ENCODE measurements at regions not wholly inside any gene's neighbourhood (a gene's known extent, or its start where the extent isn't known, plus 50 kb on each side); places are given as distances from the start of the nearest gene placed in this dataset.

DNA sequence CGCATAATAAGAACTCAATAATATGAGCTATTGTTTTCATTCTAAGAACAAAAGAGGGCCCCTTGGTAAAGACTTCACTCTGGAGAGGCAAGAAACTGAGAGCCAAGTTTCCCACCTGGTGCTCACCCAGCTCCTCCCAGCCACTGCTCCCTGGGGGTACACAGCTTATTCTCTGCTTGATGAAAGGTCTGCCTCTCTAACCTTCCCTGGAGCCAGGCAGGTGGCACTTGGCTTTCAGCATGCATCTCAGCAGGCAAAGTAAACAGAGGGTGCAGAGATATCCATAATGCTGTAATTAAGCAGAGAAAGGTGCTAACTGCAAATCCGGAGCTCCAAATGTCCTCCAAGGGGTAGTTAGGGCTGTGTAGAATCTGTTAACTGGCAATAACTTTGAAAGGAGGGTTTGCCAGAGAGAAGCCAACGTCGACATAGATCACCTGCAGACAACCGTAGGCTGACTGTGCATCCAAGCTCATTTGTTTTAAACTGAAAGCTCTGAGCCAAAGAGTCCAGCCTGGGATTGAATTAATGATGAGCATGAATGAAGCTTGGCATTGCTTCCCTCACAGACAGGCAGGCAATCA is 159.6 kb upstream of the PROK2 start:
- TF ChIP-seq, protein P1, sequence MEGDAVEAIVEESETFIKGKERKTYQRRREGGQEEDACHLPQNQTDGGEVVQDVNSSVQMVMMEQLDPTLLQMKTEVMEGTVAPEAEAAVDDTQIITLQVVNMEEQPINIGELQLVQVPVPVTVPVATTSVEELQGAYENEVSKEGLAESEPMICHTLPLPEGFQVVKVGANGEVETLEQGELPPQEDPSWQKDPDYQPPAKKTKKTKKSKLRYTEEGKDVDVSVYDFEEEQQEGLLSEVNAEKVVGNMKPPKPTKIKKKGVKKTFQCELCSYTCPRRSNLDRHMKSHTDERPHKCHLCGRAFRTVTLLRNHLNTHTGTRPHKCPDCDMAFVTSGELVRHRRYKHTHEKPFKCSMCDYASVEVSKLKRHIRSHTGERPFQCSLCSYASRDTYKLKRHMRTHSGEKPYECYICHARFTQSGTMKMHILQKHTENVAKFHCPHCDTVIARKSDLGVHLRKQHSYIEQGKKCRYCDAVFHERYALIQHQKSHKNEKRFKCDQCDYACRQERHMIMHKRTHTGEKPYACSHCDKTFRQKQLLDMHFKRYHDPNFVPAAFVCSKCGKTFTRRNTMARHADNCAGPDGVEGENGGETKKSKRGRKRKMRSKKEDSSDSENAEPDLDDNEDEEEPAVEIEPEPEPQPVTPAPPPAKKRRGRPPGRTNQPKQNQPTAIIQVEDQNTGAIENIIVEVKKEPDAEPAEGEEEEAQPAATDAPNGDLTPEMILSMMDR (IDR thresholded peaks at IDR 0.05; ENCODE audit: poor library complexity), result no peak
- no peak for TF ChIP-seq EZH2 (IDR thresholded peaks at IDR 0.05; ENCODE audit: borderline replicate concordance)
- TF ChIP-seq EZH2phosphoT487 (IDR thresholded peaks at IDR 0.05; ENCODE audit: low read depth, severe bottlenecking, unreplicated experiment), result no peak

Data from hepatocyte (in vitro differentiated cells).